H1 (cell line): ENCODE measurements at regions not wholly inside any gene's neighbourhood (a gene's known extent, or its start where the extent isn't known, plus 50 kb on each side); places are given as distances from the start of the nearest gene placed in this dataset.

Experiments used
- CEBPB ChIP-seq: IDR thresholded peaks from 2 replicates; pipeline ENCODE4 v1.6.1; 2012; ENCODE audit warnings: low read depth, low read length
- EZH2 ChIP-seq: fragments of 200-600 bp; sonication (generic); IDR thresholded peaks from 2 replicates; pipeline ENCODE4 v1.7.1; 2012; ENCODE audit warnings: low read depth, mild to moderate bottlenecking, moderate library complexity, low read length, inconsistent platforms; ENCODE audit not compliant: severe bottlenecking
- KDM1A ChIP-seq: fragments of 200-600, 300-600 bp; sonication (generic); IDR thresholded peaks from 2 replicates; pipeline ENCODE4 v1.7.1; 2016; ENCODE audit warnings: mild to moderate bottlenecking, low read length, borderline replicate concordance
- TF ChIP-seq, protein P1 (sequence below): IDR thresholded peaks from 2 replicates; pipeline ENCODE4 v1.6.1; 2011; ENCODE audit warnings: low read length, improper control_type of control experiment

DNA sequence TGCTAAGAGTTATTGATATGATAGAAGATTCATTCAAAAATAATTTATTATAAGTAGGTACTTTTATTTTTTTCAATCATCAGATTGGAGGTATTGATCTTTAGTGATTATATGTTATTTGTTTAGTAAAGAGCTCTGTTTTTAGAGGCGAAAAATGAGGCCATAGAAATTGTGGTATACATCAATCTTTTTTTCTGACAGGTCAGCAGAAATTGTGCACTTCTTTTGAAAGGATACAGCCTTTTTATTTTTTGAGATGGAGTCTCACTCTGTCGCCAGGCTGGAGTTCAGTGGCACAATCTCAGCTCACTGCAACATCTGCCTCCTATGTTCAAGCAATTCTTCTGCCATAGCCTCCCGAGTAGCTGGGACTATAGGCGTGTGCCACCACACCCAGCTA, 292.1 kb downstream of the BAMBI start:
- TF ChIP-seq CEBPB: no peak
- no peak for TF ChIP-seq EZH2
- TF ChIP-seq KDM1A: no peak
- TF ChIP-seq, protein P1, sequence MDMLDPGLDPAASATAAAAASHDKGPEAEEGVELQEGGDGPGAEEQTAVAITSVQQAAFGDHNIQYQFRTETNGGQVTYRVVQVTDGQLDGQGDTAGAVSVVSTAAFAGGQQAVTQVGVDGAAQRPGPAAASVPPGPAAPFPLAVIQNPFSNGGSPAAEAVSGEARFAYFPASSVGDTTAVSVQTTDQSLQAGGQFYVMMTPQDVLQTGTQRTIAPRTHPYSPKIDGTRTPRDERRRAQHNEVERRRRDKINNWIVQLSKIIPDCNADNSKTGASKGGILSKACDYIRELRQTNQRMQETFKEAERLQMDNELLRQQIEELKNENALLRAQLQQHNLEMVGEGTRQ: no peak
